Suprapubic skin (tissue), 4 donors: ENCODE measurements at regions not wholly inside any gene's neighbourhood (a gene's known extent, or its start where the extent isn't known, plus 50 kb on each side); places are given as distances from the start of the nearest gene placed in this dataset.
"Not testable (repeated sequence)": the region's sequence is repeated elsewhere in the genome, so short reads cannot be mapped to it uniquely, and the experiment has no call there.

Source experiments
- DNase-seq, 2 donors: peaks; one replicate each; pipeline ENCODE4 v3.0.0-alpha.2; 2019; ENCODE audit warnings: low spot score in 2 of 2
- H3K27ac ChIP-seq: fragments of 200-600 bp; sonication (generic); one replicate; pipeline ENCODE4 v1.5.1; 2019
- H3K27me3 ChIP-seq: fragments of 200-600 bp; sonication (generic); one replicate; pipeline ENCODE4 v1.5.1; 2019
- H3K36me3 ChIP-seq: fragments of 200-600 bp; sonication (generic); one replicate; pipeline ENCODE4 v1.5.1; 2019
- H3K4me1 ChIP-seq: fragments of 200-600 bp; sonication (generic); one replicate; pipeline ENCODE4 v1.5.1; 2019
- H3K4me3 ChIP-seq: fragments of 200-600 bp; sonication (generic); one replicate; pipeline ENCODE4 v1.5.1; 2019; ENCODE audit warnings: mild to moderate bottlenecking
- H3K9me3 ChIP-seq: fragments of 200-600 bp; sonication (generic); one replicate; pipeline ENCODE4 v1.5.1; 2019
- CTCF ChIP-seq, 2 donors: fragments of 200-600 bp in 1 of 2; fragments of 450-650 bp in 1 of 2; sonication (generic) in 1 of 2; IDR thresholded peaks; one replicate each; pipeline ENCODE4 v1.5.1; 2016 to 2019; ENCODE audit warnings: antibody characterized with exemption in 2 of 2, mild to moderate bottlenecking in 1 of 2, moderate library complexity in 1 of 2
- EP300 ChIP-seq: sonication (generic); formaldehyde crosslinking; IDR thresholded peaks from one replicate; pipeline ENCODE4 v1.6.1; 2017; ENCODE audit warnings: antibody characterized with exemption
- POLR2A ChIP-seq, 2 donors: fragments of 450-650 bp; IDR thresholded peaks; one replicate each; pipeline ENCODE4 v1.6.1; 2017; ENCODE audit warnings: antibody characterized with exemption in 2 of 2, mild to moderate bottlenecking in 2 of 2, moderate library complexity in 2 of 2
- POLR2AphosphoS5 ChIP-seq, 3 donors: sonication (generic); formaldehyde crosslinking; IDR thresholded peaks; one replicate each; pipeline ENCODE4 v1.6.1; 2017; ENCODE audit warnings: antibody characterized with exemption in 3 of 3
- WGBS: methylation state at CpG from one replicate; pipeline ENCODE4 v1.1.5; 2018; 5-methylcytosine and 5-hydroxymethylcytosine counted together

- Histone ChIP-seq H3K9me3 (no peaks in the 10 kb centered on the region), H3K4me3 (no peak overlapping the region), H3K4me1 (no peaks in the 10 kb centered on the region), H3K36me3 (no peaks in the 10 kb centered on the region), H3K27me3 (no peaks in the 10 kb centered on the region), H3K27ac (no peak overlapping the region)
- 71% methylated on average over 2 of the region's 2 CpGs for WGBS
- no peak for DNase-seq
- TF ChIP-seq CTCF (IDR thresholded peaks at IDR 0.05) (no peak), POLR2AphosphoS5 (IDR thresholded peaks at IDR 0.05) (no peak), EP300 (no peak), POLR2A (IDR thresholded peaks at IDR 0.05) (no peak)
Observed at GRCh38 chr11:16511116-16512114, 155.1 kb upstream of the SOX6 start.

GRCh38 chr11:16505481-16505880 is 149.1 kb upstream of the SOX6 start:
- WGBS = 100% methylated on average over 1 of the region's 1 CpG
- H3K9me3 ChIP-seq = peaks cover 6% of the 10 kb centered on the region
- no peak for TF ChIP-seq POLR2AphosphoS5 (IDR thresholded peaks at IDR 0.05)
- TF ChIP-seq POLR2A (IDR thresholded peaks at IDR 0.05) = no peak
- TF ChIP-seq EP300 = no peak
- no peak for TF ChIP-seq CTCF (IDR thresholded peaks at IDR 0.05)
- H3K27me3 ChIP-seq = no peaks in the 10 kb centered on the region
- H3K4me3 ChIP-seq = no peak overlapping the region
- DNase-seq = no peak
- no peaks in the 10 kb centered on the region for H3K4me1 ChIP-seq
- H3K36me3 ChIP-seq = no peaks in the 10 kb centered on the region
- no peak overlapping the region for H3K27ac ChIP-seq

GRCh38 chr11:16503891-16504290 is 147.5 kb upstream of the SOX6 start:
- 100% methylated on average over 2 of the region's 2 CpGs for WGBS
- not testable (repeated sequence) for H3K36me3 ChIP-seq, H3K4me3 ChIP-seq, H3K4me1 ChIP-seq, DNase-seq, H3K9me3 ChIP-seq, H3K27ac ChIP-seq, H3K27me3 ChIP-seq

GRCh38 chr11:16494918-16495691 is 138.8 kb upstream of the SOX6 start:
- TF ChIP-seq POLR2AphosphoS5 (IDR thresholded peaks at IDR 0.05) (no peak), EP300 (no peak), CTCF (IDR thresholded peaks at IDR 0.05) (no peak), POLR2A (IDR thresholded peaks at IDR 0.05) (no peak)
- no peaks in the 10 kb centered on the region for H3K36me3 ChIP-seq
- no peak for DNase-seq

GRCh38 chr11:16484434-16484833 is 128.1 kb upstream of the SOX6 start:
- H3K27me3 ChIP-seq = no peaks in the 10 kb centered on the region
- no peak overlapping the region for H3K4me3 ChIP-seq
- DNase-seq = no peak
- TF ChIP-seq CTCF (IDR thresholded peaks at IDR 0.05) = no peak
- H3K4me1 ChIP-seq = no peaks in the 10 kb centered on the region
- H3K36me3 ChIP-seq = no peaks in the 10 kb centered on the region
- no peaks in the 10 kb centered on the region for H3K9me3 ChIP-seq
- H3K27ac ChIP-seq = no peak overlapping the region
- WGBS = 89% methylated on average over 7 of the region's 7 CpGs

More at GRCh38 chr11:16494918-16495691, 138.8 kb upstream of the SOX6 start:
- H3K4me3 ChIP-seq = no peak overlapping the region
- H3K27me3 ChIP-seq = no peaks in the 10 kb centered on the region
- H3K4me1 ChIP-seq = no peaks in the 10 kb centered on the region
- no peak overlapping the region for H3K27ac ChIP-seq
- H3K9me3 ChIP-seq = peaks cover 5% of the 10 kb centered on the region
